B cell (primary cell): ENCODE measurements at regions not wholly inside any gene's neighbourhood (a gene's known extent, or its start where the extent isn't known, plus 50 kb on each side); places are given as distances from the start of the nearest gene placed in this dataset.

Experiments used
- CTCF ChIP-seq: fragments of 200-600 bp; IDR thresholded peaks from one replicate; pipeline ENCODE4 v1.8.0; 2022; ENCODE audit warnings: antibody characterized with exemption, mild to moderate bottlenecking
- EZH2 ChIP-seq: IDR thresholded peaks from 2 replicates; pipeline ENCODE4 v1.6.1; 2012; ENCODE audit warnings: borderline replicate concordance, low read depth, mild to moderate bottlenecking, moderate library complexity, low read length; ENCODE audit not compliant: insufficient read depth, poor library complexity, severe bottlenecking

GRCh38 chr3:174614036-174614435 is 245.1 kb upstream of the NAALADL2 start:
- no peak for TF ChIP-seq EZH2
- no peak for TF ChIP-seq CTCF
